Parathyroid adenoma (tissue), 2 donors: ENCODE measurements at regions not wholly inside any gene's neighbourhood (a gene's known extent, or its start where the extent isn't known, plus 50 kb on each side); places are given as distances from the start of the nearest gene placed in this dataset.
"Not testable (repeated sequence)": the region's sequence is repeated elsewhere in the genome, so short reads cannot be mapped to it uniquely, and the experiment has no call there.

Experiments
- H2AFZ ChIP-seq: fragments of 300-600 bp; sonication (generic); one replicate; pipeline ENCODE4 v1.7.0; 2017; ENCODE audit warnings: antibody characterized with exemption, mild to moderate bottlenecking
- H3K27ac ChIP-seq: fragments of 300-600 bp; sonication (generic); one replicate; pipeline ENCODE4 v1.7.0; 2017
- H3K27me3 ChIP-seq: fragments of 300-600 bp; sonication (generic); one replicate; pipeline ENCODE4 v1.7.0; 2017; ENCODE audit warnings: low read length; ENCODE audit not compliant: control insufficient read depth, insufficient read depth
- H3K36me3 ChIP-seq: fragments of 300-600 bp; sonication (generic); one replicate; pipeline ENCODE4 v1.7.0; 2017; ENCODE audit warnings: low read length; ENCODE audit not compliant: control insufficient read depth, insufficient read depth
- H3K4me1 ChIP-seq: fragments of 300-600 bp; sonication (generic); one replicate; pipeline ENCODE4 v1.7.0; 2017; ENCODE audit warnings: control low read depth
- H3K4me2 ChIP-seq: fragments of 300-600 bp; sonication (generic); one replicate; pipeline ENCODE4 v1.7.0; 2017; ENCODE audit warnings: low read length
- H3K4me3 ChIP-seq: fragments of 300-600 bp; sonication (generic); one replicate; pipeline ENCODE4 v1.7.0; 2017; ENCODE audit warnings: low read depth, low read length
- H3K79me2 ChIP-seq: fragments of 300-600 bp; sonication (generic); one replicate; pipeline ENCODE4 v1.7.0; 2017; ENCODE audit warnings: control low read depth
- H3K9ac ChIP-seq: fragments of 300-600 bp; sonication (generic); one replicate; pipeline ENCODE4 v1.7.0; 2017; ENCODE audit warnings: mild to moderate bottlenecking
- H3K9me3 ChIP-seq: fragments of 300-600 bp; sonication (generic); one replicate; pipeline ENCODE4 v1.7.0; 2017; ENCODE audit warnings: low read length; ENCODE audit not compliant: control insufficient read depth
- TF ChIP-seq, protein P1 (sequence below): fragments of 300-600 bp; sonication (generic); IDR thresholded peaks from one replicate; pipeline ENCODE4 v1.7.0; 2017; ENCODE audit warnings: antibody characterized with exemption, mild to moderate bottlenecking
- donor health status: primary hyperparathyroidism.

DNA sequence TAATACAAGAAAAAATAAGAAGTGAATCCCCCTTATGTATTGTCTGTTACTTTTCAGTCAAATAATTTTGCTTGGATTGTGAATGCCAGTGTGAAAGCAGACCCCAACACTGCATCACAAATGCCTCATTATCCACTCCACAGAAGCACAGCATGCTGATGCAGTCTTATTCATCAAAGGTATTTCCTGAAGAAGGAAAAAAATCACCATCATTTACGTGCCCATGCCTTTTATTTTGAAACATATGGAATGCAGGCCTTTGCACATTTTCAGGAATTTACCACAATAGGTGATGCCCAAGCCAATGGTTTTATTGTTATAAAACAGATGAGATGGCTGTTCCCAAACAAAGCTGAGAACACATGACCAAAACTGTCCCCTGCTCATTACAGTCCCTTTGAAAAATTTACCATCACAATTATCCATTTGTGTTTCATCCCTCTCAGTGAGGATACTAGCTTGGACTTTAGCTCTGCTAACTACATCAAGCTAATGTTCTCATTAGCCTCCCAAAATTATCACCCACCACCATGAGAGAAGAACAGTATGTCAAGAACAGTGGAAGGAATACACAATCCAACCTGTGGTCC lies 180.6 kb upstream of the HTR1E start:
- no peak overlapping the region for H3K9ac ChIP-seq
- peaks cover 4% of the 10 kb centered on the region for H3K9me3 ChIP-seq
- no peak overlapping the region for H2AFZ ChIP-seq
- H3K4me3 ChIP-seq, result no peak overlapping the region
- H3K36me3 ChIP-seq, result no peaks in the 10 kb centered on the region
- no peaks in the 10 kb centered on the region for H3K27me3 ChIP-seq
- no peaks in the 10 kb centered on the region for H3K79me2 ChIP-seq
- no peak overlapping the region for H3K4me2 ChIP-seq
- TF ChIP-seq, protein P1, sequence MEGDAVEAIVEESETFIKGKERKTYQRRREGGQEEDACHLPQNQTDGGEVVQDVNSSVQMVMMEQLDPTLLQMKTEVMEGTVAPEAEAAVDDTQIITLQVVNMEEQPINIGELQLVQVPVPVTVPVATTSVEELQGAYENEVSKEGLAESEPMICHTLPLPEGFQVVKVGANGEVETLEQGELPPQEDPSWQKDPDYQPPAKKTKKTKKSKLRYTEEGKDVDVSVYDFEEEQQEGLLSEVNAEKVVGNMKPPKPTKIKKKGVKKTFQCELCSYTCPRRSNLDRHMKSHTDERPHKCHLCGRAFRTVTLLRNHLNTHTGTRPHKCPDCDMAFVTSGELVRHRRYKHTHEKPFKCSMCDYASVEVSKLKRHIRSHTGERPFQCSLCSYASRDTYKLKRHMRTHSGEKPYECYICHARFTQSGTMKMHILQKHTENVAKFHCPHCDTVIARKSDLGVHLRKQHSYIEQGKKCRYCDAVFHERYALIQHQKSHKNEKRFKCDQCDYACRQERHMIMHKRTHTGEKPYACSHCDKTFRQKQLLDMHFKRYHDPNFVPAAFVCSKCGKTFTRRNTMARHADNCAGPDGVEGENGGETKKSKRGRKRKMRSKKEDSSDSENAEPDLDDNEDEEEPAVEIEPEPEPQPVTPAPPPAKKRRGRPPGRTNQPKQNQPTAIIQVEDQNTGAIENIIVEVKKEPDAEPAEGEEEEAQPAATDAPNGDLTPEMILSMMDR, result no peak
- no peak overlapping the region for H3K27ac ChIP-seq
- H3K4me1 ChIP-seq, result no peaks in the 10 kb centered on the region

DNA sequence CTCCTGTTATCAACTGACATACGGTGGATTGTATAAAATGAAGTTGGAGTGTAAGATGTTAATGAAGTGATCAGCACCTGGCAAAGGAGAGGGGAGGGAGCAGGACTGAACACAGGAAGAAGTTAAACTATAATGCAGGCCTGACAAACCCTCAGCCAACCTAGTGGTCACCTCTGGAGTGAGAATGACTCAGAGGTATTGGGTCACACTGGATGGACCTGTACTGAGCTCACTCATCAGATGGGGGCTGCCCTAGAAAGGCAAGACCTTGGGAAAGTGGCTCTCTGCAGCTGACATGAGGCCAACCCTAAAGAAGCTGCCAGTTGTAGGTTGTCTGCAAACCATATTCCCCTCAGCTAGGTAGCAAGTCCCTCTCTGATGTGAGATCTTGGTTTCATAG lies 193.3 kb upstream of the HTR1E start:
- Histone ChIP-seq H3K4me2 (no peak overlapping the region), H3K4me3 (no peak overlapping the region), H3K9ac (no peak overlapping the region), H2AFZ (no peak overlapping the region), H3K27ac (no peak overlapping the region), H3K27me3 (no peaks in the 10 kb centered on the region), H3K36me3 (no peaks in the 10 kb centered on the region), H3K4me1 (no peaks in the 10 kb centered on the region), H3K9me3 (no peaks in the 10 kb centered on the region), H3K79me2 (no peaks in the 10 kb centered on the region)
- TF ChIP-seq, protein P1, result no peak

DNA sequence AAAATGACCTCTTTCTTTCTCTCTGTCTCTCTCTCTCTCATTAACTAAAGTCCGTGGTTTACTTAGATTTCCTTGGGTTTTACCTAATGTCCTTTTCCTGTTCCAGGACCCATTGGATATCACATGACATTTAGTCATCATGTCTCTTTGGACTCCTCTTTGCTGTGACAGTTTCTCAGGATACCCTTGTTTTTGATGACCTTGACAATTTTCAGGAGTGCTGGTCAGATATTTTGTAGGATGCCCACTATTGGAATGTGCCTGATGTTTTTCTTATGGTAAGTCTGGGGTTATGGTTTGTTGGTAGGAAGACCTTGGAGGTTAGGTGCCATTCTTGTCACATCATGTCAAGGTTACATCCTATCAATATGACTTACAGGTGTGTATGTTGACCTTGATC lies 199.2 kb upstream of the HTR1E start:
- no peak overlapping the region for H3K27ac ChIP-seq
- H3K4me2 ChIP-seq, result no peak overlapping the region
- no peak overlapping the region for H2AFZ ChIP-seq
- no peaks in the 10 kb centered on the region for H3K9me3 ChIP-seq
- H3K27me3 ChIP-seq, result no peaks in the 10 kb centered on the region
- TF ChIP-seq, protein P1, result no peak
- H3K9ac ChIP-seq, result no peak overlapping the region
- no peak overlapping the region for H3K4me3 ChIP-seq
- H3K36me3 ChIP-seq, result no peaks in the 10 kb centered on the region
- H3K4me1 ChIP-seq, result no peaks in the 10 kb centered on the region
- H3K79me2 ChIP-seq, result no peaks in the 10 kb centered on the region

DNA sequence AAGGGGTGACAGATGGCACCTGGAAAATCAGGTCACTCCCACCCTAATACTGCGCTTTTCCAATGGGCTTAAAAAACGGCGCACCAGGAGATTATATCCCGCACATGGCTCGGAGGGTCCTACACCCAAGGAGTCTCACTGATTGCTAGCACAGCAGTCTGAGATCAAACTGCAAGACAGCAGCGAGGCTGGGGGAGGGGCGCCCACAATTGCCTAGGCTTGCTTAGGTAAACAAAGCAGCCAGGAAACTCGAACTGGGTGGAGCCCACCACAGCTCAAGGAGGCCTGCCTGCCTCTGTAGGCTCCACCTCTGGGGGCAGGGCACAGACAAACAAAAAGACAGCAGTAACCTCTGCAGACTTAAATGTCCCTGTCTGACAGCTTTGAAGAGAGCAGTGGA lies 205.7 kb upstream of the HTR1E start:
- not testable (repeated sequence) for H3K27ac ChIP-seq, H3K4me2 ChIP-seq, H3K4me1 ChIP-seq, H3K4me3 ChIP-seq, H3K79me2 ChIP-seq, H3K27me3 ChIP-seq, H3K36me3 ChIP-seq, H3K9me3 ChIP-seq, H3K9ac ChIP-seq, H2AFZ ChIP-seq

DNA sequence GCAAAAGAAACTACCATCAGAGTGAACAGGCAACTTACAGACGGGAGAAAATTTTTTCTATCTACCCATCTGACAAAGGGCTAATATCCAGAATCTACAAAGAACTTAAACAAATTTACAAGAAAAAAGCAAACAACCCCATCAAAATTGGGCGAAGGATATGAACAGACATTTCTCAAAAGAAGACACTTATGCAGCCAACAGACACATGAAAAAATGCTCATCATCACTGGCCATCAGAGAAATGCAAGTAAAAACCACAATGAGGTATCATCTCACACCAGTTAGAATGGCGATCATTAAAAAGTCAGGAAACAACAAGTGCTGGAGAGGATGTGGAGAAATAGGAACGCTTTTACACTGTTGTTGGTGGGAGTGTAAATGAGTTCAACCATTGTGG lies 206.6 kb upstream of the HTR1E start:
- H2AFZ ChIP-seq, H3K4me2 ChIP-seq, H3K36me3 ChIP-seq, H3K79me2 ChIP-seq, H3K4me1 ChIP-seq, H3K4me3 ChIP-seq, H3K9me3 ChIP-seq, H3K27ac ChIP-seq, H3K9ac ChIP-seq, H3K27me3 ChIP-seq: not testable (repeated sequence)

DNA sequence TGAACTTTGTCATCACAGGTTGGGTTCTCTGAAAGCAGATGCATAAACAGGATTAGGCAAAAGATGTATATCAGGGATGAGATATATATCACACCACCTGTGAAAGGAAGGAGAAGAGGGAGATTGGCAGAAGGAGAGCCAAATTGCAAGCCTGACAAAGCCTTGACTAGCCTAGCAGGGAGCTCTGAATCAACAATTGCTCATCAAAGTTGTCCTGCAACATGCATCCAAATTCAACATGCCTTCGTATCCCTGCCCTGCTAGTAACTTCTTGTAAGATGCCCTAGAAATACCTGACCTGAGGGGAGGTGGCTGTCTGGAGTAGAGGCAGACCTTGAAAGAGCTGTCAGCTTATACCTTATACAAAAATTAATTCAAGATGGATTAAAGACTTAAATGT lies 207.1 kb upstream of the HTR1E start:
- H3K4me3 ChIP-seq, result no peak overlapping the region
- TF ChIP-seq, protein P1, result no peak
- H2AFZ ChIP-seq, result no peak overlapping the region
- no peak overlapping the region for H3K4me2 ChIP-seq
- H3K4me1 ChIP-seq, result no peaks in the 10 kb centered on the region
- no peak overlapping the region for H3K9ac ChIP-seq
- H3K36me3 ChIP-seq, result no peaks in the 10 kb centered on the region
- no peaks in the 10 kb centered on the region for H3K27me3 ChIP-seq
- no peaks in the 10 kb centered on the region for H3K79me2 ChIP-seq
- H3K27ac ChIP-seq, result no peak overlapping the region
- no peaks in the 10 kb centered on the region for H3K9me3 ChIP-seq
